HL-60 (cell line): ENCODE measurements at regions not wholly inside any gene's neighbourhood (a gene's known extent, or its start where the extent isn't known, plus 50 kb on each side); places are given as distances from the start of the nearest gene placed in this dataset.

Experiments
- GABPA ChIP-seq: IDR thresholded peaks from 2 replicates; pipeline ENCODE4 v1.6.1; 2012; ENCODE audit warnings: low read depth
- POLR2AphosphoS5 ChIP-seq: IDR thresholded peaks from 2 replicates; pipeline ENCODE4 v1.6.1; 2012; ENCODE audit warnings: low read depth
- TF ChIP-seq, protein P1 (sequence below): IDR thresholded peaks from one replicate; pipeline ENCODE4 v1.5.1; 2011; ENCODE audit warnings: low read length, control low read depth, inconsistent platforms; ENCODE audit not compliant: insufficient read depth
- TF ChIP-seq, protein P2 (sequence below): IDR thresholded peaks from 2 replicates; pipeline ENCODE4 v1.6.1; 2012; ENCODE audit warnings: low read depth; ENCODE audit not compliant: insufficient replicate concordance

DNA sequence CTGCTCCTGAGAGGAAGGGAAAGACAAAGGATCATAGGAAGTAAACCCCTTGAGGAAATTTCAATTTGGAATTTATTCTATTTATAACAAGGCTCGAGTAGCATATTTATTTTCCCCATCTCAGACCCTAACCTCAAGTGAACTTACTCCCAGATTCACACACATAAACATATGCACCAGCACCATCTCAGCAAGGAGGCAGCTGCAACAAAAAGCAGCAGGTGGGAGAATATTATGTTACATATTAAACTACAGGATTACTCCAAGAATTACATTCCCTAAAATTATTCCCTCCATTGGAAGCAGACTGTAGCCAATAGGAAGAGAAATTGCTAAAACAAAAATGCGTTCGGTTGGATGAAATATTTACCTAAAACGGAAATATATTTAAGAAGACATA is 108.4 kb upstream of the PRSS3 start:
- TF ChIP-seq, protein P1, sequence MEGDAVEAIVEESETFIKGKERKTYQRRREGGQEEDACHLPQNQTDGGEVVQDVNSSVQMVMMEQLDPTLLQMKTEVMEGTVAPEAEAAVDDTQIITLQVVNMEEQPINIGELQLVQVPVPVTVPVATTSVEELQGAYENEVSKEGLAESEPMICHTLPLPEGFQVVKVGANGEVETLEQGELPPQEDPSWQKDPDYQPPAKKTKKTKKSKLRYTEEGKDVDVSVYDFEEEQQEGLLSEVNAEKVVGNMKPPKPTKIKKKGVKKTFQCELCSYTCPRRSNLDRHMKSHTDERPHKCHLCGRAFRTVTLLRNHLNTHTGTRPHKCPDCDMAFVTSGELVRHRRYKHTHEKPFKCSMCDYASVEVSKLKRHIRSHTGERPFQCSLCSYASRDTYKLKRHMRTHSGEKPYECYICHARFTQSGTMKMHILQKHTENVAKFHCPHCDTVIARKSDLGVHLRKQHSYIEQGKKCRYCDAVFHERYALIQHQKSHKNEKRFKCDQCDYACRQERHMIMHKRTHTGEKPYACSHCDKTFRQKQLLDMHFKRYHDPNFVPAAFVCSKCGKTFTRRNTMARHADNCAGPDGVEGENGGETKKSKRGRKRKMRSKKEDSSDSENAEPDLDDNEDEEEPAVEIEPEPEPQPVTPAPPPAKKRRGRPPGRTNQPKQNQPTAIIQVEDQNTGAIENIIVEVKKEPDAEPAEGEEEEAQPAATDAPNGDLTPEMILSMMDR, result no peak
- TF ChIP-seq POLR2AphosphoS5 (no peak), GABPA (no peak)
- TF ChIP-seq, protein P2, sequence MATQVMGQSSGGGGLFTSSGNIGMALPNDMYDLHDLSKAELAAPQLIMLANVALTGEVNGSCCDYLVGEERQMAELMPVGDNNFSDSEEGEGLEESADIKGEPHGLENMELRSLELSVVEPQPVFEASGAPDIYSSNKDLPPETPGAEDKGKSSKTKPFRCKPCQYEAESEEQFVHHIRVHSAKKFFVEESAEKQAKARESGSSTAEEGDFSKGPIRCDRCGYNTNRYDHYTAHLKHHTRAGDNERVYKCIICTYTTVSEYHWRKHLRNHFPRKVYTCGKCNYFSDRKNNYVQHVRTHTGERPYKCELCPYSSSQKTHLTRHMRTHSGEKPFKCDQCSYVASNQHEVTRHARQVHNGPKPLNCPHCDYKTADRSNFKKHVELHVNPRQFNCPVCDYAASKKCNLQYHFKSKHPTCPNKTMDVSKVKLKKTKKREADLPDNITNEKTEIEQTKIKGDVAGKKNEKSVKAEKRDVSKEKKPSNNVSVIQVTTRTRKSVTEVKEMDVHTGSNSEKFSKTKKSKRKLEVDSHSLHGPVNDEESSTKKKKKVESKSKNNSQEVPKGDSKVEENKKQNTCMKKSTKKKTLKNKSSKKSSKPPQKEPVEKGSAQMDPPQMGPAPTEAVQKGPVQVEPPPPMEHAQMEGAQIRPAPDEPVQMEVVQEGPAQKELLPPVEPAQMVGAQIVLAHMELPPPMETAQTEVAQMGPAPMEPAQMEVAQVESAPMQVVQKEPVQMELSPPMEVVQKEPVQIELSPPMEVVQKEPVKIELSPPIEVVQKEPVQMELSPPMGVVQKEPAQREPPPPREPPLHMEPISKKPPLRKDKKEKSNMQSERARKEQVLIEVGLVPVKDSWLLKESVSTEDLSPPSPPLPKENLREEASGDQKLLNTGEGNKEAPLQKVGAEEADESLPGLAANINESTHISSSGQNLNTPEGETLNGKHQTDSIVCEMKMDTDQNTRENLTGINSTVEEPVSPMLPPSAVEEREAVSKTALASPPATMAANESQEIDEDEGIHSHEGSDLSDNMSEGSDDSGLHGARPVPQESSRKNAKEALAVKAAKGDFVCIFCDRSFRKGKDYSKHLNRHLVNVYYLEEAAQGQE, result no peak
